ENCODE measurements at regions not wholly inside any gene's neighbourhood (a gene's known extent, or its start where the extent isn't known, plus 50 kb on each side); places are given as distances from the start of the nearest gene placed in this dataset.

DNA sequence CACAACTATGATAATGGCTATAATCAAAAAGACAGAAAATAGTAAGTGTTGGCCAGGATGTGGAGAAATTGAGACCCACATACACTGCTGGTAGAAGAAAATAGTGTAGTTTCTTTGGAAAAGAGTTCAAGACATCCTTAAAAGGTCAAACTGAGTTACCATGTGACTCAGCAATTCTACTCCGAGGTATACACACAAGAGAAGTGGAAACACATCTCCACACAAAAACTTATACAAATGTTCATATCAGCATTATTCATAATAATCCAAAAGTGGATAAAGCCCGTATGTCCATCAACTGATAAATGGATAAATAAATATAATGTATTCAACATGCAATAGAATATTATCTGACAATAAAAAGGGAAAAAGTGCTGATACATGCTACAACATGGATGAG lies 532.2 kb downstream of the NR2F1-AS1 start:
- no peak for DNase-seq

DNA sequence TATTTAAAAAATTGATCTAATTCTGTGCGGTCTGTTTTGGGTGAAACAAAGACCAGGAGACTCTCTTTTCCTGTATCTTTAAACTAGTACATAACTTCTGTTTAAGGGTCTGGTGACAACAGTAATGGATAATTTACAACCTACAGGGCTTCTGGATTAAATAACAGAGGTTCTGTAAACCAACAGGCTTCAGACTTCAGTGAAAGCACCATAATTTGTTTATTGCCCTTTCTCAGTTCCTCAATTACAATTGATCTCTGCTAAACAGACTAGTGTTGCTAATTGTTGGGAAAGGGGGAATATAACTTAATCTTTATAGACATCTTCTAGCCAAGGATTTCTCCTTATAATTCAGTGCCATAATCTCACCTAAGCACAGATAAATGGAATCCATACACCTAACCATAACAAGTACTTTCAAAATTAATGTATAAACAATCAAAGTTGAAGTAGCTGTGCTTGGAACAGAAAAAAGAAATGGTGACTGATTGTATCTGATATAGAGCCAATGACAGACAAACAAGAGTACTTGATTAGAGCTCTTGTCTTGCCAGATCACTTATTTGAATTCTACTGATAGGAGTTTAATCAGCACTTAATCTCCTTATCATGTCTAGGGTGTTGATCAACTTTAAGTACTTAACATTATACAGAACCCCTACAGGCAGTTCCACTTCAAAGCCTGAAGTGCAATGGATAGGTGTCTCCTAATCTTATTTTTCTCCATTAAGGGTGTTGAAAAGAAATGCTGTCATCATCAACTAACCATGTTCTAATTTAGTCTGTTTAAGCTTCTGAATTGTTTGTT lies 536.0 kb downstream of the NR2F1-AS1 start:
- DNase-seq = no peak

DNA sequence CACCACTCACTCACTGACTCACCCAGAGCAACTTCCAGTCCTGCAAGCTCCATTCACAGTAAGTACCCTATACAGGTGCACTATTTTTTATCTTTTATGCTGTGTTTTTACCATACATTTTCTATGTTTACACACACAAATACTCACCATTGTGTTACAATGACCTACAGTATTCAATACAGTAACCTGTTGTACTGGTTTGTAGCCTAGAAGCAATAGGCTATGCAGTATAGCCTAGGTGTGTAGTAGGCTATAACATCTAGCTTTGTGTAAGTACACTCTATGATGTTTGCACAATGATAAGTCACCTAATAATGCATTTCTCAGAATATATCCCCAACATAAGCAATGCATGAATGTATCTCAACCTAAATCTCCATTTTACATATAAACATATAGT lies 541.1 kb downstream of the NR2F1-AS1 start:
- DNase-seq = no peak

DNA sequence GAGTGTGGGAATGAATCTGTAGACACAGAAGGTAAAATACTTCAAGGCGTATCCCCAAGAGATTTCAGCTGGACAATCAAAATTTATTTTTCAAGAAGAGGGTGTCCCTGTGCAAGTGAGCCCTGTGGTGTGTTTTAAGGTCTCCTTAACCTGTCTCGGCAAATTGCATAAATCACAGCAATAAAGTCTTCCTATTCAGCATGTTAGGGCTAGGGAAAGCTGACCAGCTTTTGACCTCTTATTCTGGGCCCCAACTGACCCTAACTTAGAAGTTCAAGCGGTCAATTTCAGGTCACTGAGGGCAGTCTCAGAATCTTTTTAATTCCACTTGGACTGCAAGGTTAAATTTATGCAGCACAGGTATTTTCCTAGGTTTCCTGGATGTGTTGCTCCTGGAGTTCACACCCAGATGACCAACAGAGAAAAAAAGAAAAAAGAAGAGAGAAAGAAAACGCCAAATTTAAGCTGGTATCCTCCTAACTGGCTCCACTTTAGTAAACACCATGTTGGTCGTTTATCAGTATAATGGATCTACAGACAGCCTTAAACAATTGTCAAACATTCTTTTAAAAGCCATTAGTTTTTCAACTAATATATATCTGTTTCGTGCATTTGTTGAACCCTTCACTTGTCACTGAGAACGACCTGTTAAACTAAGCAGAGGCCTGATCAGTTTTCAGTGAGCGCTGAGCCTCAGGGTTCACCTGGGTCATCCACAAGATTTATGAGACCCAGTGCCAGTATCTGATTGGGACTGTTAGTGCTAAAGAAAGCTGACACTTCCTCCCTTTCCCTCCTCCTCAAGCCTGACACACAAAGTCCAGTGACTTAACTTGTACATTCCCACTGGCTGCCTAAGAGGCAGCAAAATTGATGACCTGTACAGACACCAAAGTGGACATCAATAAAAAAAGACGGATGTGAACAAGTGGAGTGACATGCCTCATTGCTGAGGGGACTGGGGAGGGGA lies 546.1 kb downstream of the NR2F1-AS1 start:
- DNase-seq = no peak

DNA sequence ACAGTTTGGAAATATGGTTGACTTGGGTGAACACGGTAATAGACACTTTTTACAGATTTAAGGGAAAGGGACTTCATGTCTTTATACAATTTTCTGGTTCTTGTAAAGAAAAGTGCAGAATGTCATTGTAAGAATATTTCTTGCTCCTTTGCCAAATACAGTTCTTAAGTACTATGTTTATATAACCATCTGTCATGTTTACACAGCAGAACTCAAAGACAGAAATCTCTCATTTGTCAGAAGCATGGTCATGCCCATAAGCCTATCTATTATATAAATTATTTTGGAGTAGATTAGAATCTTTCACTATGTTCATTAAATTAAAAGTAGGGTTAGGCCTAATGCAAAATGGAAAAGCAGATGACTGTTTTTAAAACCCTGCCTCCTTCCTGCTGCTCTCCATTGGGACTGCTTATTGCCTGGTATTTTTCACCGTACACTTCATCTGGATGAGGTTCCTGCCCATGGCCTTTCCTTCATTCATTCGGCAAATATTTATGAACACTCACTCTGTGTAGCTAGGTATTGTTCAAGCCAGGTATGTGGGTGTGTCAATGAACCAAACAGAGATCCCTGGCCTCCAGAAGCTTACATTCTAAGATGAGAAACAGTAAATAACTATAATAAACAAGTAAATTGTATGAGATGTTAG lies 558.1 kb downstream of the NR2F1-AS1 start:
- no peak for DNase-seq

DNA sequence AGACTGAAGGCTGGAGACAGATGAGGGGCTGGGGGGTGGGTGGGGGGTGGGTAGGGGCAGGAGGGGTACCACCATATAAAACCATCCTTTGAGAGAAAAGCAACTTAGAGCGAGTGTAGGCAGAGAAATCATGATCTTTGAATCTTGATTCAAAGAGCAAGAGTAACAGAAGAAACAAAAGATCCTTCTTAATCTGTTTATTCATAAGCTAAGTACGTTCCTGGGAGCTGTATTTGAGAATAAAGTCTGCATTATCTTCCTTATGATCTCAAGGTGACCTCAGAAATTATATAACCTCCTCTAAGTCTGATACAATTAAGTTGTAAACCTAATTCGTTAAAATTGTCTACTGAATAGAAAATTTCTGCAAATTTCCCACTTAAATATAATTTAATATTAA lies 558.8 kb downstream of the NR2F1-AS1 start:
- no peak for DNase-seq

DNA sequence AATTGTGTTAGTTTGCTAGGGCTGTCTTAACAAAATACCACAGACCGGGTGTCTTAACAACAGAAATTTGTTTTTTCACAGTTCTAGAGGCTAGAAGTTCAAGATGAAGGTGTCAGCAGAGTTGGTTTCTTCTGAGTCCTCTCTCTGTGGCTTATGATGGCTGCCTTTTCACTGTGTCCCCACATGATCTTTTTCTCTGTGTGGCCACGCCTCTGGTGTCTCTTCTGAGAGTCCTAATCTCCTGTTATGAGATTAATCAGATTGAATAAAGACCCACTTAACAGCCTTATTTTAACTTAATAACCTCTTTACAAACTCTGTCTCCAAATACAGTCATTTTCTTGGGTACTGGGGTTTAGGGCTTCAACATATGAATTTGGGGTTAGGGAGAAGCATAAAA lies 561.1 kb downstream of the NR2F1-AS1 start:
- DNase-seq = no peak

DNA sequence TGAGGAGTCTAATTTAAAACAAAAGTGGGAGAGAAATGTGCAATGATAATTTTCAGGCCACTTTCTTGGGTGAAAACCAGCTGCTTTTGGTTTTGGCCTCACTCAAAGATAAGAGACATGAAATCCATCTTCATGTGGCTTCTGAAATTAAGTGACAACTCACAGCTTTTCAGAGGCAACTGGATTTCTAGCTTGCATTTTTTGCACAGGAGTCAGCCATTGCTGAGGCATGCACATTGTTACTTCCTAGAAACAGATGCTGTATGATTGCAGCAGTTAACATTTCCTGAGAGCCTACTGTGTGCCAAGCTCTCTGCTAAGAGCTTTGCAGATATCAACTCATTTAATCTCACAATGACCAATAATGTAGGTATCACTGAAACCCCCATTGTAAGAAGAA lies 562.6 kb downstream of the NR2F1-AS1 start:
- DNase-seq = no peak

DNA sequence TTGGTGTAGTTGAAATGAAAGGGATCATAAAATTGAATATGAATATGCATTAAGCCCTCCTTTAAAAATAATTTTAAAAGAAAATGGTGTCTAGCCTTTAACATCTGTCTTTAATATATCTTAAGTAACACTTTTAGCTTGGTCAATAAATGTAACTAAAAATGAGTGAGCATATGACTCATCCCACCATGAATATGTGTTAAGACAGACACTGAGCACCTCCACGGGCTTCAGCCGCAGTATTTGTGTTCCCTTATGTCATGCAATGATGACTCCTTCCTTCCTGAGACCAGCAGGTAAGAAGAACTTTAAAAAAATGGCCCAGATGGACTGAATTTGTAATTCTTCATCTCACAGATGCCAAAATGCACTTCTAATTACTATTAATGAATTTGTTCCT lies 563.2 kb downstream of the NR2F1-AS1 start:
- DNase-seq = no peak

DNA sequence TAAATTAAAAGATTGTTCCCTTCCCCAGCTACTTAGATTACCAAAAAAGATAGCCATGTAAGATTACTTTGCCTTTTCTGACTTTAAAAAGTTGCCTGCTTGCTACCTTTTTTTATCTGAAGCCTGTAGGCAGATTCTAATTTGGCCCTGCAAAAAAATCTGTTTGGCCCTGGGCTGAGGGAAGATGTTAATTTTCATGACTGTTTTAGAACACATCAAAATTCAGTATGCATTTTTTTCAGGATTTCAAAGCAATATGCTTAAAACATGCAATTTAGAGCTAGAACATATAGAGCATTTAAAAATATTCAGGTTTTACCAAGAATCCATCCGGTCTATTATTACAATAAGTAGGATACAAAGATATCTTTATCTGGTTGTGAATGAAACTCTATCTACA lies 563.6 kb downstream of the NR2F1-AS1 start:
- DNase-seq = no peak

DNA sequence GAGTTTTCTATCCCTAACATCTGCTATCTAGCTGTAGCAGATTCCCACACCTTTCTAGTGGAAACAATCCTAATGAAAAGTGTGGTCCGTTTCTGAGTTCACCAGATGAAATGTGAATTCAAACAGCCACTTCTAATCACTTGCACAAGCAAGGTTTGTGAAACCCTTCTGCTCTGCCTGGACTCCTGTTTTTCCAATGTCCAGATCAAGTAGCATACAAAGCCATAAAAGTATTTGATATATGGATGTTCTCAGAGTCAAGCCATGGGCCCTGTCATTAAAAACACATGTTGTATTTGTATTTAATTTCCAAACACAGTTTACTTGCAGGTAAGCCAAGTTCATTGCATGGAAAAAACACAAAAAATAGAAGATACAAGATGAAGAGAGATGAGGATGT lies 570.4 kb downstream of the NR2F1-AS1 start:
- DNase-seq = no peak

DNA sequence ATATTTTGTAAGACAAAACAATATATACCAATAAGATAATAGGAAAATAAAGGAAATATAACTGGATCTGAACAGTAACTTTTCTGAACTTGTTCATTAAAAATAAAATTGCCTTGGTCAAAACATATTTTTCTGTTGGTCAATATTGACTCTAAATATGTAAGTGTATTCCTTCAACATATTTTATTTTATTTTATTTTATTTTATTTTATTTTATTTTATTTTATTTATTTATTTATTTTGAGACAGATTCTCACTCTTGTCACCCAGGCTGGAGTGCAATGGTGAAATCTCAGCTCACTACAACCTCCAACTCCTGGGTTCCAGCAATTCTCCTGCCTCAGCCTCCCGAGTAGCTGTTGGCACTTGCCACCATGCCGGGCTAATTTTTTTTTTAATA lies 571.0 kb downstream of the NR2F1-AS1 start:
- DNase-seq = no peak

DNA sequence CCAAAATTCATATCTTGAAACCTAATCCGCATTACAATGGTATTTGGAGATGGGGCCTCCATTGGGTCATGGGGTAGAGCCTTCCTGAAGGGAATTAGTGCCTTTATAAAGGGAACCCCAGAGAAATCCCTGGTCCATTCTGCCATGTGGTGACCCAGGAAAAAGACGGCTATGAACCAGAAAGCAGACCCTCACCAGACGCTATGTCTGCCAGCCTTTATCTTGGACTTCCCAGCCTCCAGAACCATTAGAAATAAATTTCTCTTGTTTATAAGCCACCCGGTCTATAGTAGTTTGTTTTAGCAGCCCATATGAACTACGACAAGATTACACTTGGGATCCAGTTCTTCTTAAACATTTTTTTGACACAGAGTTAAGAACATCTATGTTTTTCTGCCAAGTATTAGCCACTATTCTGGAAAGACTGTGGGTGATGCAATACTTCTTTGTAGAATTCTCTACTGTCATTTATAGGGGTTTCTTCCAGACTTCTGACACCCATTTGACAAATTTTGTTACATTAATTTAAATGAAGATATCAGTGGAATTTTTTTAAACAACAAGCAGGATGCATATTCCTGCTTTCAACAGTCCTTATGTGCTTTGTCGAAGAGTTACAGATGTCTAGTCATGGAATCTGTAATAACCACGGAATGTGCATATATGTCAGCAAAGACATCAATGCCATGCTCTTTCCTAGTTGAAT lies 572.4 kb downstream of the NR2F1-AS1 start:
- DNase-seq = no peak

DNA sequence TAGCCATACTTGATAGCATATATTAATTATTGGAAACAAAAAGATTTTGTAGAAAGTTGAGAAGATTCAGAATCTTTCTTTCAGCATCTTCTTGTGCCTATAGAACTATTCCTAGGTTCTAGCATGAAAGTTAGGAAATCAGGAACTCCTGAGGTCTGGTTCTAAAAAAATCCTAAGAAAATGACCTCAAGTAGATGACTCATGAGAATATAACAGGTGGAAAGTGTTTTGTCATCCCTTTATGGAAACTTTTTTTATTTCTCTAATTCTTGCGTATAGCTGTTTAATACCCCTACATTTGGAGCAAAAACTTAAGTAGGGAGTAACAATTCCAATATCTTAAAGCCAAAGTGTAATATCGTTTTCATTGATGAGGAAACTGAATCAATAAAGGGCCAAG lies 574.1 kb downstream of the NR2F1-AS1 start:
- DNase-seq = no peak

DNA sequence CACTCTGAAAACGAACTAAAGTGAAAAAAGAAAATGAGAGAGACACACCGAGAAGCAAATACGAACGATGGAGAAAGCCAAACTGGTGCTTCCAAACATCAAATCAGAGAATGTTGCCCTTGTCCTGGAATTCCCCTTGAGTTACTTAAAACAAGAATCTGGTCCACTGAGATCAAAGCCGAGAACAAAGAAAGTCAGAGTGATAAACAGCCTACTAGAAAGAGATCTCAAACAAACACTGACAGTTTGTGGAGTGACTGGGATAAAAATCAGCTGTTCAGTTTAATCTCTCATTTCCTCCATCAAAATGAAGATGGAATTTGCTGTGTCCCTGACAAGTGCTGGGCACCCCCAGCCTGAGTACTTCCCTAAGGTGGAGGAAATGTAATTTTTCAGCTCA lies 582.6 kb downstream of the NR2F1-AS1 start:
- no peak for DNase-seq

DNA sequence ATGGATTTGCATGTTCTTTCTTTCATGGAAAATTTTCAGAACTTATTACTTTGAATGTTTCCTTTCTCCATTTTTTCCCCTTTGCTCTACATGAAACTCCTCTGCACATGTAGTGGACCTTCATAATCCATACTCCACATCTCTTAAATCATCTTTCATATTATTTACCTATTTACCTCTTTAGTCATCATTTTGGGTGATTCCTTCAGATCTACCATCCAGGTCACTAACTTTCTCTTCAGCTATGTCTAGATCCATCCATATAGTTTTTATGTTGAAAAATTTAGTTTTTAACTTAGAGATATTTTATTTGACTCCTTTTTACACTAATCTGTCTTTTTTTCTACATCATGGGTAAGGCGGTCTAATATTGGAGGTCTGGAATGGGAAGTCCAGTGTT lies 586.6 kb downstream of the NR2F1-AS1 start:
- DNase-seq = no peak

DNA sequence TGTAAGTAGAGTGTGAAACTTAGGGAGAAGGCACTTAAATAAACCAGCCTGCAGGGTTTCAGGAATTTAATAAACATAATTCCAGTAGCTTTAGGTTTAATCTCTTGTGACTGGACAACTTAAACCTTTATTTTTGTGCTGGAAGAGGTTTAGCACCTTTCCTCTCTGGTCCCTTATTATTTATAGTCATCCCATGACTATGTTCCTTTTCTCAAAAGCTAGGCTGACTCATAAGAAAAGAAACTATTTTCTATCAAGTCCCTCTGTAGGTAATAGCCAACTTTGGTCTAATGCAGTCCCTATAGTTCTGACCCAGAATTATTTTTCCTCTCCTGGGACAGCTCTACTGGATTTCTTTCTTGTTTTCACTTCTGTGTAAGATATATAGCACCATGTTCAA lies 588.9 kb downstream of the NR2F1-AS1 start:
- DNase-seq = no peak

DNA sequence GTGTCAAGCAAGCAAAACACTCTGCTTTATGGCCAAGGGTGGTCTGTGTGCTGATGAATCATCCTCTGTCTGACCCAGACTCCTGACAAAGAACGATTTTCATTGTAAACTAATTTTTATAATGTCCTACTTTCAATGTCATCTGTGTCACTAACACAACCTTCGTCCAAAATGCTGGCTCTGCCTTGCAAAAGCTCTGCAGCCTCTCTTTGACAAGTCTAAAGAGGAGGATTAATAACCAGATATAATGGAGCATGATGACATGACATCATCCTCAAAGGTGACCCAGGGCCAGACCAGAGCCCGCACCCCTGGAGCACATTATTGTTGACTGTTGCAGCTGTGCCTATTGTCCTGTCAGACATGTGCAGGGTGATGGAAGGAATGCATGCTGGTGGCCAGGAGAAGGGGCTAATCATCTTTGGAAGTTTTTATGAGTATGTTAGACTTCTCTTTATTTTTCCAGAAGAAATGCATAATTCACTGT lies 589.4 kb downstream of the NR2F1-AS1 start:
- DNase-seq = no peak

DNA sequence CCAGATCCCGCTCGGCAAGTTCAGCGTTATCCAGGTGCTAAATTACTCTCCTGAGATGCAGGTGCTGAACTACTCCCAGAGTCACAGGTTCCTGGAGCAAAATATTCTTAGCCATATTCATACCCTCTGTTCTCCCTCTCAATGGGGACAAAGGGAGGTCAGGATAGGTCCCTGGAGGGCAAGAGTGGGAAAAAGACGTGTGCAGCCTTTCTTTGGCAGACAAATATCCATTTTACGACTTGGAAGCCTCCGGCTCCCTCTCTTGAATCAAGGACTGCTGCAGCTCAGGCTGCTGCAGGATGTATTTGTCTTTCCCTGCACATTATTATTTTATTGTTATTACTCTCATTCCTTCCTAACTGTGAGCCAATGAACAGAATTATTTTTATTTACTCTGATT lies 590.2 kb downstream of the NR2F1-AS1 start:
- no peak for DNase-seq

DNA sequence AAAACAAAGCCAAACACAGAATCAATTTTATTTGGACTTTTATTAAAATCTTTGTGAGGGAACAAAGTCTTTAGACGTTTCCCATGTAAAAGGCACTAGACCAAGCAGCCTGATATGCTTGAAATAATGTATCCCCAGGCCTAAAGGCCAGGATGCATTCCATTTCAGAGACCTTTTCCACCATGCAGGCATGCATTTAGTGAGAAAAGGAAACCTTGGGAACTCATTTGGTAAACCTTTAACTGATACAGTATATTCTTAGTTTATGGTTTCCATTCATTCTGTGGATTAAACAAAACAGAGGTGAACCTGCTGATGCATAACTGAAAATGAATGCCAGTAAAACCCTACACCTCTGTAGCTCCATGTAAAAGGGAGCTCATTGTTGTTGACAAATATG lies 600.0 kb downstream of the NR2F1-AS1 start:
- DNase-seq = no peak

DNA sequence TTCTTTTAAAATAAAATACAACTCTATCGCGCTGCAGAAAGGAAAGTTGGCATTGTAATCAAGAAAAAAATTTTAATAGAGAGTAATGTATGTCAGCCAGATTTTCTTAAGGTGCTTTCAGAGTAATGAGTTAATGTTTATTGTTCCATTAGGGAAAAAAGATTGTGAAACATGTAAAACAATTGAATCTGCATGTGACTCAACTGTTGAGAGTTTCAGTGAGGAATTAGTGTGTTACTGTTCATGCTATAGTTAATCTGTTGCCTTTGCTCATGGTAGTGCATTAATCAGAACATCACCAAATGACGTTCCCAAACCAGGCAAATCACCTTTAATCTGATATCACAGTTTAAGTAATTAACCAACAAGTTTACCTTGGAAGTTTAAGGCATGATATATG lies 600.5 kb downstream of the NR2F1-AS1 start:
- DNase-seq = no peak

DNA sequence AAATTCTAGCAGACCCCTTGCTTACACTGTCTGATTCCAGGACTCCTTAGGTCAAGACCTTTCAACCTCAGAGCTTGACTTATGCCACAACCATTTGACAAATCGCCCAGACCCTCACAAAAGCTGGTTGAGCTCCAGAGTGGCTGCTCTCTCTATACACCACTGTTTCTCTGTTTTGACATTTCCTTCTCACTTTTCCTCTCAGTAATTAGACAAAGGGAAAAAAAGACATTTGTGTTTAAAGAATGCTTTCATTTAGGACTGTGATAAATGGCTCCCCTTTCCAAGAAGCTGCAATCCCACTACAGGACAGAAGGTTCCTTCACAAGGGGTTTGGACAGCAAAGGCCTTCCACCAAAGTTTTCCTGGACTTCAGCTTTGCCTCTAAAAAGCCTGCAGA lies 601.3 kb downstream of the NR2F1-AS1 start:
- DNase-seq = no peak
